VCaP (cell line): ENCODE measurements at regions not wholly inside any gene's neighbourhood (a gene's known extent, or its start where the extent isn't known, plus 50 kb on each side); places are given as distances from the start of the nearest gene placed in this dataset.

Source experiments
- H3K27ac ChIP-seq: fragments of 450-650 bp; 2 replicates; pipeline ENCODE4 v1.5.1; 2017
- CTCF ChIP-seq: fragments of 450-650 bp; conservative IDR thresholded peaks from 2 replicates; pipeline ENCODE4 v1.5.1; 2017; ENCODE audit warnings: mild to moderate bottlenecking, moderate library complexity

- no peak for TF ChIP-seq CTCF
- no peak overlapping the region for H3K27ac ChIP-seq
Measured at GRCh38 chr15:70497661-70498060, 265.7 kb downstream of the UACA start.

- H3K27ac ChIP-seq: no peak overlapping the region
- TF ChIP-seq CTCF: no peak
Measured at GRCh38 chr15:70495991-70496599, 267.3 kb downstream of the UACA start.

- no peak for TF ChIP-seq CTCF
- H3K27ac ChIP-seq: no peak overlapping the region
Measured at GRCh38 chr15:70494852-70495571, 268.3 kb downstream of the UACA start.

- H3K27ac ChIP-seq: no peak overlapping the region
- TF ChIP-seq CTCF: no peak
Measured at GRCh38 chr15:70494517-70494851, 268.9 kb downstream of the UACA start.

- TF ChIP-seq CTCF: no peak
- no peak overlapping the region for H3K27ac ChIP-seq
Measured at GRCh38 chr15:70493787-70494516, 269.4 kb downstream of the UACA start.

GRCh38 chr15:70493376-70493775 is 270.0 kb downstream of the UACA start:
- H3K27ac ChIP-seq: no peak overlapping the region
- no peak for TF ChIP-seq CTCF
